ENCODE measurements at regions not wholly inside any gene's neighbourhood (a gene's known extent, or its start where the extent isn't known, plus 50 kb on each side); places are given as distances from the start of the nearest gene placed in this dataset.

GRCh38 chr6:140968062-140968461 is 1164.7 kb upstream of the GJE1 start:
- Histone ChIP-seq H3K4me3 (ENCODE audit: low read length) (no peak overlapping the region), H3K4me1 (ENCODE audit: insufficient read depth, low read length) (no peaks in the 10 kb centered on the region), H3K36me3 (ENCODE audit: insufficient read depth, low read length) (no peaks in the 10 kb centered on the region), H3K9me3 (ENCODE audit: low read length) (no peaks in the 10 kb centered on the region), H2AFZ (ENCODE audit: low read depth, low read length) (no peak overlapping the region), H3K27me3 (ENCODE audit: insufficient read depth, low read length) (no peaks in the 10 kb centered on the region)

- H3K9me3 ChIP-seq (ENCODE audit: low read length), result no peaks in the 10 kb centered on the region
- H3K4me1 ChIP-seq (ENCODE audit: insufficient read depth, low read length), result no peaks in the 10 kb centered on the region
- H3K27me3 ChIP-seq (ENCODE audit: insufficient read depth, low read length), result no peaks in the 10 kb centered on the region
- H3K36me3 ChIP-seq (ENCODE audit: insufficient read depth, low read length), result no peaks in the 10 kb centered on the region
- H2AFZ ChIP-seq (ENCODE audit: low read depth, low read length), result no peak overlapping the region
- H3K4me3 ChIP-seq (ENCODE audit: low read length), result no peak overlapping the region
Measured at GRCh38 chr6:140966676-140967075, 1166.0 kb upstream of the GJE1 start.

- Histone ChIP-seq H3K9me3 (ENCODE audit: low read length) (no peaks in the 10 kb centered on the region), H3K4me3 (ENCODE audit: low read length) (no peak overlapping the region), H2AFZ (ENCODE audit: low read depth, low read length) (no peak overlapping the region), H3K27me3 (ENCODE audit: insufficient read depth, low read length) (no peaks in the 10 kb centered on the region), H3K36me3 (ENCODE audit: insufficient read depth, low read length) (no peaks in the 10 kb centered on the region), H3K4me1 (ENCODE audit: insufficient read depth, low read length) (no peaks in the 10 kb centered on the region)
Measured at GRCh38 chr6:140960566-140960965, 1172.2 kb upstream of the GJE1 start.

- Histone ChIP-seq H3K4me3 (ENCODE audit: low read length) (no peak overlapping the region), H3K27me3 (ENCODE audit: insufficient read depth, low read length) (no peaks in the 10 kb centered on the region), H3K9me3 (ENCODE audit: low read length) (no peaks in the 10 kb centered on the region), H3K4me1 (ENCODE audit: insufficient read depth, low read length) (no peaks in the 10 kb centered on the region), H3K36me3 (ENCODE audit: insufficient read depth, low read length) (no peaks in the 10 kb centered on the region), H2AFZ (ENCODE audit: low read depth, low read length) (no peak overlapping the region)
Measured at GRCh38 chr6:140957386-140957785, 1175.3 kb upstream of the GJE1 start.

GRCh38 chr6:140956571-140957369 is 1176.0 kb upstream of the GJE1 start:
- Histone ChIP-seq H3K9me3 (ENCODE audit: low read length) (no peaks in the 10 kb centered on the region), H3K36me3 (ENCODE audit: insufficient read depth, low read length) (no peaks in the 10 kb centered on the region), H3K27me3 (ENCODE audit: insufficient read depth, low read length) (no peaks in the 10 kb centered on the region), H2AFZ (ENCODE audit: low read depth, low read length) (no peak overlapping the region), H3K4me3 (ENCODE audit: low read length) (no peak overlapping the region), H3K4me1 (ENCODE audit: insufficient read depth, low read length) (no peaks in the 10 kb centered on the region)

- Histone ChIP-seq H3K4me3 (ENCODE audit: low read length) (no peak overlapping the region), H3K27me3 (ENCODE audit: insufficient read depth, low read length) (no peaks in the 10 kb centered on the region), H2AFZ (ENCODE audit: low read depth, low read length) (no peak overlapping the region), H3K4me1 (ENCODE audit: insufficient read depth, low read length) (no peaks in the 10 kb centered on the region), H3K9me3 (ENCODE audit: low read length) (peaks cover 2% of the 10 kb centered on the region), H3K36me3 (ENCODE audit: insufficient read depth, low read length) (no peaks in the 10 kb centered on the region)
Measured at GRCh38 chr6:140940251-140940925, 1192.3 kb upstream of the GJE1 start.

- H3K4me3 ChIP-seq (ENCODE audit: low read length), result no peak overlapping the region
- no peaks in the 10 kb centered on the region for H3K9me3 ChIP-seq (ENCODE audit: low read length)
- no peak overlapping the region for H2AFZ ChIP-seq (ENCODE audit: low read depth, low read length)
- H3K36me3 ChIP-seq (ENCODE audit: insufficient read depth, low read length), result no peaks in the 10 kb centered on the region
- no peaks in the 10 kb centered on the region for H3K4me1 ChIP-seq (ENCODE audit: insufficient read depth, low read length)
- H3K27me3 ChIP-seq (ENCODE audit: insufficient read depth, low read length), result no peaks in the 10 kb centered on the region
Measured at GRCh38 chr6:140932909-140933308, 1199.8 kb upstream of the GJE1 start.

GRCh38 chr6:140931581-140931980 is 1201.1 kb upstream of the GJE1 start:
- Histone ChIP-seq H3K9me3 (ENCODE audit: low read length) (no peaks in the 10 kb centered on the region), H3K4me3 (ENCODE audit: low read length) (no peak overlapping the region), H3K27me3 (ENCODE audit: insufficient read depth, low read length) (no peaks in the 10 kb centered on the region)

GRCh38 chr6:140929121-140929520 is 1203.6 kb upstream of the GJE1 start:
- Histone ChIP-seq H3K9me3 (ENCODE audit: low read length) (no peaks in the 10 kb centered on the region), H3K27me3 (ENCODE audit: insufficient read depth, low read length) (no peaks in the 10 kb centered on the region), H3K36me3 (ENCODE audit: insufficient read depth, low read length) (no peaks in the 10 kb centered on the region), H3K4me1 (ENCODE audit: insufficient read depth, low read length) (no peaks in the 10 kb centered on the region), H2AFZ (ENCODE audit: low read depth, low read length) (no peak overlapping the region), H3K4me3 (ENCODE audit: low read length) (no peak overlapping the region)

More at GRCh38 chr6:140931581-140931980, 1201.1 kb upstream of the GJE1 start:
- Histone ChIP-seq H3K36me3 (ENCODE audit: insufficient read depth, low read length) (no peaks in the 10 kb centered on the region), H3K4me1 (ENCODE audit: insufficient read depth, low read length) (no peaks in the 10 kb centered on the region), H2AFZ (ENCODE audit: low read depth, low read length) (no peak overlapping the region)

- no peaks in the 10 kb centered on the region for H3K27me3 ChIP-seq (ENCODE audit: insufficient read depth, low read length)
- H3K4me1 ChIP-seq (ENCODE audit: insufficient read depth, low read length), result no peaks in the 10 kb centered on the region
- no peaks in the 10 kb centered on the region for H3K9me3 ChIP-seq (ENCODE audit: low read length)
- no peak overlapping the region for H3K4me3 ChIP-seq (ENCODE audit: low read length)
- no peaks in the 10 kb centered on the region for H3K36me3 ChIP-seq (ENCODE audit: insufficient read depth, low read length)
- no peak overlapping the region for H2AFZ ChIP-seq (ENCODE audit: low read depth, low read length)
Measured at GRCh38 chr6:140923048-140923447, 1209.7 kb upstream of the GJE1 start.

GRCh38 chr6:140921366-140922226 is 1211.1 kb upstream of the GJE1 start:
- Histone ChIP-seq H3K4me1 (ENCODE audit: insufficient read depth, low read length) (no peaks in the 10 kb centered on the region), H2AFZ (ENCODE audit: low read depth, low read length) (no peak overlapping the region), H3K27me3 (ENCODE audit: insufficient read depth, low read length) (no peaks in the 10 kb centered on the region), H3K4me3 (ENCODE audit: low read length) (no peak overlapping the region), H3K36me3 (ENCODE audit: insufficient read depth, low read length) (no peaks in the 10 kb centered on the region), H3K9me3 (ENCODE audit: low read length) (no peaks in the 10 kb centered on the region)

GRCh38 chr6:140917911-140918310 is 1214.8 kb upstream of the GJE1 start:
- H3K36me3 ChIP-seq (ENCODE audit: insufficient read depth, low read length), result no peaks in the 10 kb centered on the region
- H3K9me3 ChIP-seq (ENCODE audit: low read length), result no peaks in the 10 kb centered on the region
- H3K4me1 ChIP-seq (ENCODE audit: insufficient read depth, low read length), result no peaks in the 10 kb centered on the region
- no peak overlapping the region for H3K4me3 ChIP-seq (ENCODE audit: low read length)
- H2AFZ ChIP-seq (ENCODE audit: low read depth, low read length), result no peak overlapping the region
- H3K27me3 ChIP-seq (ENCODE audit: insufficient read depth, low read length), result no peaks in the 10 kb centered on the region

GRCh38 chr6:140915551-140915950 is 1217.2 kb upstream of the GJE1 start:
- Histone ChIP-seq H3K4me3 (ENCODE audit: low read length) (no peak overlapping the region), H3K4me1 (ENCODE audit: insufficient read depth, low read length) (no peaks in the 10 kb centered on the region), H3K9me3 (ENCODE audit: low read length) (no peaks in the 10 kb centered on the region), H2AFZ (ENCODE audit: low read depth, low read length) (no peak overlapping the region), H3K36me3 (ENCODE audit: insufficient read depth, low read length) (no peaks in the 10 kb centered on the region), H3K27me3 (ENCODE audit: insufficient read depth, low read length) (no peaks in the 10 kb centered on the region)

Measured in neuron (in vitro differentiated cells).